Natural killer cell (primary cell): ENCODE measurements at regions not wholly inside any gene's neighbourhood (a gene's known extent, or its start where the extent isn't known, plus 50 kb on each side); places are given as distances from the start of the nearest gene placed in this dataset.

ENCODE experiments used
- ATAC-seq, 3 donors: fragments of 150-1000 bp in 2 of 3; fragments of 200-7000 bp in 1 of 3; cut with Tn5 transposase; 1 replicate in 1 of 3; 2 replicates in 2 of 3; pipeline ENCODE4 v1.10.0; 2021; ENCODE audit warnings: mild to moderate bottlenecking in 2 of 3, moderate library complexity in 2 of 3
- DNase-seq, 2 donors: peaks; one replicate each; pipeline versions ENCODE4 v3.0.0 to v3.0.0-alpha.2; 2013 to 2021; ENCODE audit warnings: mixed read lengths in 1 of 2
- H3K27ac ChIP-seq: one replicate; pipeline ENCODE4 v1.5.1; 2013; ENCODE audit warnings: mild to moderate bottlenecking, low read length
- H3K27me3 ChIP-seq: one replicate; pipeline ENCODE4 v1.6.1; 2013; ENCODE audit warnings: low read length; ENCODE audit not compliant: control insufficient read depth, insufficient read depth
- H3K36me3 ChIP-seq: one replicate; pipeline ENCODE4 v1.6.1; 2013; ENCODE audit warnings: low read length; ENCODE audit not compliant: control insufficient read depth, insufficient read depth
- H3K4me1 ChIP-seq: one replicate; pipeline ENCODE4 v1.6.1; 2013; ENCODE audit warnings: low read length; ENCODE audit not compliant: control insufficient read depth, insufficient read depth
- H3K4me3 ChIP-seq: one replicate; pipeline ENCODE4 v1.5.1; 2013; ENCODE audit warnings: low read length
- H3K9me3 ChIP-seq: one replicate; pipeline ENCODE4 v1.6.1; 2013; ENCODE audit warnings: low read length; ENCODE audit not compliant: control insufficient read depth, insufficient read depth
- H3K27ac Mint-ChIP-seq, 2 donors: one replicate each; pipeline ENCODE4 v1.8.0; 2022; ENCODE audit warnings: mild to moderate bottlenecking in 2 of 2, mixed read lengths in 2 of 2, moderate library complexity in 1 of 2
- H3K27me3 Mint-ChIP-seq, 2 donors: one replicate each; pipeline ENCODE4 v1.8.0; 2022; ENCODE audit warnings: low read depth in 2 of 2, mixed read lengths in 2 of 2
- H3K36me3 Mint-ChIP-seq: one replicate; pipeline ENCODE4 v1.8.0; 2022; ENCODE audit warnings: mixed read lengths
- H3K4me1 Mint-ChIP-seq, 2 donors: one replicate each; pipeline ENCODE4 v1.8.0; 2022; ENCODE audit warnings: mixed read lengths in 2 of 2
- H3K4me3 Mint-ChIP-seq: one replicate; pipeline ENCODE4 v1.8.0; 2022; ENCODE audit warnings: mild to moderate bottlenecking, moderate library complexity, mixed read lengths
- H3K9me3 Mint-ChIP-seq, 2 donors: one replicate each; pipeline ENCODE4 v1.8.0; 2022; ENCODE audit warnings: mixed read lengths in 2 of 2
- CTCF ChIP-seq: fragments of 200-600 bp; IDR thresholded peaks from one replicate; pipeline ENCODE4 v1.8.0; 2022; ENCODE audit warnings: antibody characterized with exemption
- WGBS: methylation state at CpG from one replicate; pipeline ENCODE4 v1.1.7; 2013; ENCODE audit warnings: missing lambda C conversion rate; ENCODE audit not compliant: insufficient coverage; 5-methylcytosine and 5-hydroxymethylcytosine counted together
- intact Hi-C: fragments of 100-400 bp; cut with micrococcal nuclease; formaldehyde crosslinking; loops from one replicate; pipeline ENCODE4 v1.14.2; 2022

- H3K4me1 Mint-ChIP-seq = peaks cover 13 to 14% of the 10 kb centered on the region in 2 donors
- Histone ChIP-seq H3K27me3 (no peaks in the 10 kb centered on the region), H3K4me1 (peaks cover 6% of the 10 kb centered on the region), H3K36me3 (no peaks in the 10 kb centered on the region), H3K27ac (no peak overlapping the region), H3K4me3 (no peak overlapping the region), H3K9me3 (no peaks in the 10 kb centered on the region)
- no peaks in the 10 kb centered on the region for H3K36me3 Mint-ChIP-seq
- DNase-seq = no peak
- H3K9me3 Mint-ChIP-seq = no peaks in the 10 kb centered on the region
- H3K27me3 Mint-ChIP-seq = peaks cover 6 to 8% of the 10 kb centered on the region in 2 donors
- no peak overlapping the region for H3K4me3 Mint-ChIP-seq
- intact Hi-C loops = loop anchor here (10.0 kb wide), 1 partner anchor 206 kb away; no protein-coding TSS in a partner anchor
- H3K27ac Mint-ChIP-seq = no peak overlapping the region
- no peak for TF ChIP-seq CTCF
- no peak for ATAC-seq
Observed at GRCh38 chr6:90390379-90390778, 93.7 kb upstream of the BACH2 start.

- no peaks in the 10 kb centered on the region for H3K9me3 ChIP-seq
- intact Hi-C loops = no loop called here
- H3K4me1 ChIP-seq = peaks cover 5% of the 10 kb centered on the region
- WGBS = 90% methylated on average over 4 of the region's 5 CpGs
- H3K4me3 ChIP-seq = no peak overlapping the region
- no peaks in the 10 kb centered on the region for H3K27me3 ChIP-seq
- H3K4me3 Mint-ChIP-seq = no peak overlapping the region
- H3K27ac ChIP-seq = no peak overlapping the region
- peaks cover 11 to 20% of the 10 kb centered on the region in 2 donors for H3K4me1 Mint-ChIP-seq
- ATAC-seq (no peak), DNase-seq (no peak)
- no peak for TF ChIP-seq CTCF
- peaks cover 4 to 14% of the 10 kb centered on the region in 2 donors for H3K27me3 Mint-ChIP-seq
- H3K9me3 Mint-ChIP-seq = no peaks in the 10 kb centered on the region
- no peaks in the 10 kb centered on the region for H3K36me3 Mint-ChIP-seq
- no peaks in the 10 kb centered on the region for H3K36me3 ChIP-seq
- H3K27ac Mint-ChIP-seq = no peak overlapping the region
Observed at GRCh38 chr6:90388395-90388794, 91.8 kb upstream of the BACH2 start.

GRCh38 chr6:90387826-90388225 is 91.2 kb upstream of the BACH2 start:
- DNase-seq (no peak), ATAC-seq (no peak)
- Histone ChIP-seq H3K9me3 (no peaks in the 10 kb centered on the region), H3K27ac (no peak overlapping the region), H3K4me3 (no peak overlapping the region), H3K4me1 (peaks cover 1% of the 10 kb centered on the region), H3K27me3 (no peaks in the 10 kb centered on the region), H3K36me3 (no peaks in the 10 kb centered on the region)
- Mint-ChIP-seq H3K4me1 (peaks cover 11 to 20% of the 10 kb centered on the region in 2 donors), H3K27ac (no peak overlapping the region), H3K9me3 (no peaks in the 10 kb centered on the region), H3K36me3 (no peaks in the 10 kb centered on the region), H3K27me3 (peaks cover 4 to 14% of the 10 kb centered on the region in 2 donors), H3K4me3 (no peak overlapping the region)
- TF ChIP-seq CTCF = no peak
- no CpG with 5 or more reads among the region's 1 CpG for WGBS
- intact Hi-C loops = no loop called here

- Mint-ChIP-seq H3K4me3 (no peak overlapping the region), H3K27ac (no peak overlapping the region), H3K36me3 (no peaks in the 10 kb centered on the region), H3K27me3 (peaks cover 4 to 14% of the 10 kb centered on the region in 2 donors), H3K4me1 (peaks cover 14 to 24% of the 10 kb centered on the region in 2 donors), H3K9me3 (no peaks in the 10 kb centered on the region)
- no peak overlapping the region for H3K27ac ChIP-seq
- DNase-seq (no peak), ATAC-seq (no peak)
- no peak for TF ChIP-seq CTCF
- H3K4me1 ChIP-seq = peaks cover 6% of the 10 kb centered on the region
- WGBS = 68% methylated on average over 4 of the region's 5 CpGs
- intact Hi-C loops = no loop called here
- H3K4me3 ChIP-seq = no peak overlapping the region
- H3K9me3 ChIP-seq = no peaks in the 10 kb centered on the region
- no peaks in the 10 kb centered on the region for H3K27me3 ChIP-seq
- H3K36me3 ChIP-seq = no peaks in the 10 kb centered on the region
Observed at GRCh38 chr6:90387383-90387775, 90.7 kb upstream of the BACH2 start.
